ENCODE measurements at regions not wholly inside any gene's neighbourhood (a gene's known extent, or its start where the extent isn't known, plus 50 kb on each side); places are given as distances from the start of the nearest gene placed in this dataset.
"Not testable (repeated sequence)": the region's sequence is repeated elsewhere in the genome, so short reads cannot be mapped to it uniquely, and the experiment has no call there.

DNA sequence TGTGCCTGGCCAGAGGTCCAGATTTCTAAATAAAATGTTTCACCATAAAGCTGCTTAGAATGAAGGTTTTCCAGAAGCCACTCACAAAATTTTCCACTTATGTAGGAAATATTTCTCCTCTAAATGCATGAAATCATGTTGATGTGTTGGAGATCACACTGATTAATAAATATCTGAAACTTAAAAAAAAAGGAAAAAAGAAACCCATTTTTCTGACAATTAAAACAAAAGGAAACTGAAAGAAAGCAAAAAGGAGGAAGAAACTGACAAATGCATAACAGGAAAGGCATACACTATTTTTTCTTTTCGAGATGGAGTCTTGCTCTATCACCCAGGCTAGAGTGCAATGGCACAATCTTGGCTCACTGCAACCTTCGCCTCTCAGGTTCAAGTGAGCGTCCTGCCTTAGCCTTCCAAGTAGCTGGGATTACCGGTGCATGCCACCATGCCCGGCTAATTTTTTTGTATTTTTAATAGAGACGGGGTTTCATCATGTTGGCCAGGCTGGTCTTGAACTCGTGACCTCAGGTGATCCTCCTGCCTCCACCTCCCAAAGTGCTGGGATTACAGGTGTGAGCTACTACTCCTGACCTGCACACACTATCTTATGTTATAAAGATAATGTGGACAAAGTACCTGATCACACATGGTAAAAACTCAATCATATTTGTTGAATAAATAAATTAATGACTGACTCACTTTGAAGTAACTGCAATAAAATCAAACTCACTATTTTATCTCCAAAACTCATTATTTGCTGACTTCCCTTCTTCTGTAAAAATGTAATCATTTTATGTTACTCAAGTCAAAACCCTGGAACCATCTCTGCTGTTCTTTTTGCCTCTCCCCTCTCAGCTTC, 149.8 kb upstream of the NR5A2 start:
- no peak for DNase-seq

DNA sequence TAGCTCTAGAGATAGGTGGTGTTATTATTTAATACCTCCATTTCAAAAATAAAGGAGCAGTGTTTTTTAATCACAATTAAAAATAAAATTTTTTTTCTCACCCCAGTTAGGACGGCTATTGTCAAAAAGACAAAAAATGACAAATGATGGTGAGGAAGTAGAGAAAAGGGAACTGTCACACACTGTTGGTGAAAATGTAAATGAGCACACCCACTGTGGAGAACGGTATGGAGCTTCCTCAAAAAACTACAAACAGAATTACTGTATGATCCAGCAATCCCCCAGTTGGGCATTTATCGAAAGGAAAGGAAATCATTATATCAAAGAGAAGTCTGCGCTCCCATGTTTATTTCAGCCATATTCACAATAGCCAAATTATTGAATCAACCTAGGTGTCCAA, 148.7 kb upstream of the NR5A2 start:
- DNase-seq, result no peak

DNA sequence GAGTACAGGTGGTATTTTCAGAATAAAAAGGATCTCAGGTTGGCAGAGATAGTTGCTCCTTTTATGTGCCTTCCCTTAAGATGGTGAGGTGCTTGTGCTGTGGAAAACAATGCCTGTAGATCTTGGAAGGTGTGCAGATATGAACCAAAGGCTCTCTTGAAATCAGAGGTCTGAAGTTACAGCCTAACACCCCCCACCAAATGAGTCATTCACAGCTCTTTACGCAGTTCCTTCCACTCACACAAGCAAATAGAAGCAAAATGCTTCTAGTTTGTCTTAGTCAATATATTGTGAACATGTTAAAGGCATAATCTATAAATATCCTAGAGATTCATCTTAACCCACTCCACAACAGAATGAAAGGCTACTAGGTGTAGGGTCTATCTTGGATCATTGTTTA, 128.9 kb upstream of the NR5A2 start:
- no peak for DNase-seq

DNA sequence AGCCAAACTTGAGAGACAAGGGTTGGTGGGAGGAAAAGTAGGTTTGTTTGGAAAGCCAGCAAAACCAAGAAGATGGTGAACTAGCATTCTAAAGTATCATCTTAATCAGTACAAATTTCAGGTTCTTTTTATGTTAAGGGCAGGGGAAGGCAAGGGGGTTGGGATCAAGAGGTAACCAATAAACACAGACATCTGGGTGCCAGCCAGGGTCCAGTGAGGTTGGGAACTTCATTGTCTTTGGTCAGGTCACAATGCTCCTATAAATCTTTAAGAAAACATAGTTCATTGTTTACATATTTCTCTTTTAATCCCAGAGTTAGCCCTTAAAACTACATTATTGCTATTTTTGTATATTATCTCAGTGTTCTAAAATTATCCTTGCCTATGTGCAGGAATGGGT, 126.2 kb upstream of the NR5A2 start:
- DNase-seq, result no peak

DNA sequence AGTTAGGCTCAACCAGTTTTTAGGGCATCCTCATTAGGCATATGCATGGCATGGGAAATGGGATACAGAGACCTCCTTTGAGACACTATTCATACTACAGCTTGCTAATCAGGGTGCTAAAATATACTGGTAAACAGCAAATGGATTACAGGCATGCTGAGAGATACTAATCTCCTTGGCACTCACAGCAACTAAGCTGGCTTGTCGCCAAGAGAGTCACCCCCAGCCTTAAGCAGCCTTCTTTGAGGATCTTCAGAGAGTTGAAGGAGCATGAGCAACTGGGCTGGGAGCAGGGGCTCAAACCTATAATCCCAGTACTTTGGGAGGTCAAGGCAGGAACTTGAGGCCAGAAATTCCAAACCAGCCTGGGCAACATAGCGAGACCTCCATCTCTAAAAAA, 120.1 kb upstream of the NR5A2 start:
- DNase-seq, result no peak

DNA sequence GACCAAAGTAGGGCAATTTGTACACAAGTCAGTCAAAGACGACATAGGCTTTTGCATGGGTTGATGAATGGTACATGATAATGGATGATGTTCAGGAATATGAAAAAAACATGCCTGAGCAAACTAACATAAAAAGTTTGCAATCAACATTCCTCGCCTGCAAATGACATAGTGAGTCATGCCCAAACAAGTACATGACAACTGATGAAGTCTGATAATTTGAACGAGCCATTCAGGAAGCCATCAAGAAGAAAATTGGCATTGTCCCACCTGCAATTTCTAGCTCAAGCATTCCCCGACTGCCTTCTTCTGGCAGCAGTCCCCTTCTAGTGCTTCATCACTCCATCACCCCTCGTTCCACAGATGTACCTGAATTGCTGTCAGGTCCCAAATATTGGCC, 118.4 kb upstream of the NR5A2 start:
- DNase-seq, result no peak

DNA sequence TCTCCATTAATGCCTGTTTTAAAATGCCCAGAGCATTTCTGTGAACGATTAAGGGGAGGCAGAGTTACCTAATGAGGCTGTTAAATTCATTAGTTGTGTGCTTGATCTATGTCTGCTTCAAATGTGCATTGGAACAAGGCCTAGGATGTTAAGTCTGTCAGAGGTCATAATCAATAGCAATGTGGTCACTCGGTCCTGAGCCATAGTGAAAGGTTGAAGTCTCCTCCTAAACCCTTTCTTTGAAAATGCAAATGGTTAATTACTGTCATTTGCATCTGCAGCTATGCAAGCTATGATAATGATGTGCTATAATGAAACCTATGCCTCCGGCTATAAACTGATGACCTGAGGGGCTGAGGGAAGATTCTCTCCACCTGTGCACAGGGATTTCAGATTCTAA, 114.2 kb upstream of the NR5A2 start:
- DNase-seq, result no peak

DNA sequence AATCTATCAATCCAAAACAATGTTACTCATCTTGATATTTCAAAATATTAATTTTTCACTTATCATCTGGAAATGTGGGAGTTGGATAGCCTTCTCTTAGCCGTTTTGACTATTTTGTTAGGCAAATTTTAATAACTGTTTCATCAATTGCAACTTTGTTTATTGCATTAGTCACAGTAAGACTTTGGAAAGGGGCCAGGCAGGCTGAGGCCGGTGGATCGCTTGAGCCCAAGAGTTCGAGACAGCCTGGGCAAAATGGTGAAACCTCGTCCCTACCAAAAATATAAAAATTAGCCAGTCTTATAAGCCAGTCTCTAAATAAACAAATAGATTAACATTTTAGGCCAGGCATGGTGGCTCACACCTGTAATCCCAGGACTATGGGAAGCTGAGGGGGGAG, 113.0 kb upstream of the NR5A2 start:
- no peak for DNase-seq

DNA sequence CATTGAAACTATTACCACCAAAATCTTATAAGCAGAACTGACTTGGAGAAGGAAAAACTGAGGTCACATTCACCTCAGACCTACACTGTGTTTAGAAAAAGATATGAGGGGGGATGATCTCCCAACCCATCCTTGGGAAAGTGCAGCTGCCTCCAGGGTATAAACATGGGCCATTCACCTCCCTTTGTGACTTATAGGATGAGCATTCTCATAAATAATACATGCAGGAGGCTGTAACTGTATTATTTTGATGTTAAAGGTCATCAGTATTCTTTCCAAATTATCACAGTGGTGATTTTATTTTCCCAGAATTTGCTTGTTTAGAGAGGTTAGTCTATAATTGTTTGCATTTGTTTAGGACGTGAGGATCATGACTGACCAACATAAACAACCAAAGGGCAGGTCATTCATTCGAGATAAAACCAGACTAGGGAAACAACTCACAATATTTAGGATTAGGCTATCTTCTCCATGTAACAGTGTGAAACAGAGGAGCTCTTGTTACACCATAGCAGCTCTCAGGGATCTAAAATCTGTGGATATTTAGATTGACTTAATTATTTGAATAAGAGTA, 109.2 kb upstream of the NR5A2 start:
- no peak for DNase-seq

DNA sequence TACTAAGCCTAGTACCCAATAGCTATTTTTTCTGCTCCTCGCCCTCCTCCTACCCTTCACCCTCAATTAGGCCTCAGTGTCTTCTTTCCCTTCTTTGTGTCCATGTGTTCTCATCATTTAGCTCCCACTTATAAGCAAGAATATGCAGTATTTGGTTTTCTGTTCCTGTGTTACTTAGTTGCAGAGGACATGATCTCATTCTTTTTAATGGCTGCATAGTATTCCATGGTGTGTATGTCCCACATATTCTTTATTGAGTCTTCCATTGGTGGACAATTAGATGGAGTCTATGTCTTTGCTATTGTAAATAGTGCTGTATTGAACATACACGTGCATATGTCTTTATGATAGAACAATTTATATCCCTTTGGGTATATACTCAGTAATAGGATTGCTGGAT, 106.9 kb upstream of the NR5A2 start:
- no peak for DNase-seq

DNA sequence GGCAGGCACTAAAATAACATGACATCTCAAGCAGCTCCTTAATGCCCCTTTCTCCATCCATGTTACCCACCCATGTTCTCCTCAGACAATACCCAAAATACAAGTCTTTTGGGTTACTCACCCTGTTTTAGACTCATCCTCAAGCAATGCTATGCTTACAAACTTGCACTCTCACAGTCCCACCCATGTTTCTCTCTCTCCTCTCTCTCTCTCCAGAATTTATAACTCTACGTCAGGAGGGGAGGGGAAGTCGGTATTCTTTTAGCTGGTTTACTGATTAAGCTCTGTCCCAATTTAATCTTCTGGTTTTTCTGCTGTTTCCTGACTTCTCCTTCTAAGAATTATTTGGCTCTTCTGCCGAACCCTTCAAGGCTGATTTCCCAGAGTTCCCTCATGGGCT, 98.0 kb upstream of the NR5A2 start:
- no peak for DNase-seq

DNA sequence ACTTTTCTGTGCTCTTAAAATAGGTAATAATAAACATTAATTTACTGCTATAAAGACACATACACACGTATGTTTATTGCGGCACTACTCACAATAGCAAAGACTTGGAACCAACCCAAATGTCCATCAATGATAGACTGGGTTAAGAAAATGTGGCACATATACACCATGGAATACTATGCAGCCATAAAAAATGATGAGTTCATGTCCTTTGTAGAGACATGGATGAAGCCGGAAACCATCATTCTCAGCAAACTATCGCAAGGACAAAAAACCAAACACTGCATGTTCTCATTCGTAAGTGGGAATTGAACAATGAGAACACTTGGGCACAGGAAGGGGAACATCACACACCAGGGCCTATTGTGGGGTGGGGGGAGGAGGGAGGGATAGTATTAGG, 97.4 kb upstream of the NR5A2 start:
- not testable (repeated sequence) for DNase-seq

DNA sequence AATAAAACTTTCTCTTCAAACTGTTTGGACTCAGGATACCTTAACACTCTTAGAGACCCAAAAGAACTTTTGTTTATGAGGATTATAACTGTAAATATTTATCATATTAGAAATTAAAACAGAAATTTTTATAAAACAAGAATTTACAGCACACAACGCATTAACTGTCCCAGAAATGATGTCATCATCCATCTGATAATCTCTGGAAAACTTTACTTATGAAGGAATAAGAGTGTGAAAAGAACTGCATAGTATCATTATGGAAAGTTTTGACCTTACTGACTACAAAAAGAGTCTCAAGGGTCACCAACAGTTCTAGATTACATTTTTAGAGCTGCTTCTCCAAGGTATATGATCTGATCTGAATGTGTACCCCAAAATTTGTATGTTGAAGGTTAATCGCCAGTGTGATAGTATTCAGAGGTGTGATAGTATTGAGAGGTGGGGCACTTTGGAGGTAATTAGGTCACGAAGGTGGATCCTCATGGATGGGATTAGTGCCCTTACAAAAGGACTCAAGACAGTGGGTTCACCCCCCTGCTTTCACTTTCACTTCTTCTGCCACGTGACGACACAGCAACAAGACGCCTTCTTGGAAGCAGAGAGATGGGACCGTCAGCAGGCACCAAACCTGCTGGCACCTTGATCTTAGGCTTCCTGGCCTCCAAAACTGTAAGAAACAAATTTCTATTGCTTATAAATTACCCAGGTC, 95.7 kb upstream of the NR5A2 start:
- no peak for DNase-seq

DNA sequence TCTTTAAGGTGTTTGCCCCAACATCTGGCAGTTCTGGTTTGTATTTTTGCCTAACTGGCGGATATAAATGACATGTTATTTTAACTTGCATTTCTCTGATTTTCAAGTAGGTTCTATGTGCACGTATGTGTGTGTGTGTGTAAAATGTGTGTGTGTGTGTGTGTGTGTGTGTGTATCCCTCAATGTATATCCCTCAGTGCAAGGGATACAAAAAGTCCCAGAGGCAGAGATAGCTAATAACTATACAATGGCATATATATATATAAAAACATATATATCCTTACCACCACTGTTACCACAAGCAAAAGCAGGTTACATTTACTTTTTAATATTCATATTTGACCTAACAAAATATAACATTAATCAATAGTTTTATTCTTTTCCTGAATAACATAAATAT, 95.0 kb upstream of the NR5A2 start:
- no peak for DNase-seq

DNA sequence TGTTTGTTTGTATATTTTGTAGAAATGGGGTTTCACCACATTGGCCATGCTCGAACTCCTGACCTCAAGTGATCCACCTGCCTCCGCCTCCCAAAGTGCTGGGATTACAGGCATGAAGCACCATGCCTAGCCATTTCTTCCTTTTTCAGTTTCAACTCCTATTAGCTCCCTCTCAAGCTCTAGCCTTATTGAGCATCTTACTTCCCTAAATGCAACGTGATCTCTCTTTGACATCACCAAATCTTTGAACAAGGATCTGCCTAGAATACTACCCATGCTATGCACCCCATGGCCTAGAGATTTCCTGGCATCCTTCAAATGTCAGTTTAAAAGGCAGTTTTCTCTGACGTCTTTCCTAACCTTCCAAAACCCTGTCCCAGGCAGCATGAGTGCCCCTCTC, 91.1 kb upstream of the NR5A2 start:
- DNase-seq, result no peak

DNA sequence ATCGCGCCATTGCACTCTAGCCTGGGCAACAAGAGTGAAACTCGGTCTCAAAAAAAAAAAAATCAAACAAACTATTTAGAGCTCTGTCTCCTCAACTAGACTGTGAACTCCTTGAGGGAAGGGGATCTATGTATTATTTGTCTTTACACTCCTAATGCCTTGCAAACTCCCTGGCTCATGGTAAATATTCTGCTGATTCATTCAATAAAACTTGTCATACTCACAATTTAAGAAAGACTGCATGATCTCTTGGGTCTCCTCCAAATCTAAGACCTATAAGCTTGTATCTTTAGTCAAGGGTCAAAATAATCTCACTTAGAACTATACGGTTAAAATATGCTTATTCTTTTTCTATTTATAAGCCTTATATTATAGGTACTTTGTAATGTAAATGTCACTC, 90.3 kb upstream of the NR5A2 start:
- DNase-seq, result no peak

DNA sequence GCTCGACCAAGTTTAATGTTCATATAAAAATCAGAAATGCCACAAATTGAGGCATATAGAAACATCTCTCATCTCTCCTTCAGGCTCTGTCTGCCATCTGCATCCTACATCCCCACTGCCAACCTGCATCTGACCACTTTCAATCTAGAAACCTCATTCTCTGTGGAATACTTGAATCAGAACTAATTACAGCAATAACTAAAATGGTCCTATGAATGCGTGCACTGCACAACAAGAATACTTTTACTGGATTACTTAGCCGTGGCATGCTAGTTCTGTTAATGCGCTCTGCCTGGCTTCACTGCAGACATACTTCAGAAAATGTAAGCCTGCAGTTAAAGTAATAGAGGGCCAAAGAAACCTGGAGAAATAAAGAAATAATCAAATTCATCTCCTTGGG, 89.8 kb upstream of the NR5A2 start:
- DNase-seq, result no peak

DNA sequence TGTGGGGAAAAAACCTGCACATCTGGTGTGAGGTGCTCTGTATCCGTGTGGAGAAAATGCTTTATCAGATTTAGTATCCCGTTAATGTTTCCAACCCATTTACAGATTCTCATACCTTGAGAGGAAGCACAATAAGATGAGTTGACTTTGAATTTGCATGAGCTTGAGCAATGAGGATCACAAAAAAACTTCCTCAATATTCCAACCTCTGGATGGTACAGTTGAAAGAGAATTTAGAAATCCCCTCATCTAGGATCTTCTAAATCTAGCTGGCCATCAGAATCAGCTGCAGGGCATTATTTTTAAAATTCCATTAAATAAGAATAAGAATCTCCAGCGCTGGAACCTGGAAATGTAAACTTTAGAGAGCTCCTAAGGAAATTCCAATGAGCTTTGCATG, 82.5 kb upstream of the NR5A2 start:
- no peak for DNase-seq

DNA sequence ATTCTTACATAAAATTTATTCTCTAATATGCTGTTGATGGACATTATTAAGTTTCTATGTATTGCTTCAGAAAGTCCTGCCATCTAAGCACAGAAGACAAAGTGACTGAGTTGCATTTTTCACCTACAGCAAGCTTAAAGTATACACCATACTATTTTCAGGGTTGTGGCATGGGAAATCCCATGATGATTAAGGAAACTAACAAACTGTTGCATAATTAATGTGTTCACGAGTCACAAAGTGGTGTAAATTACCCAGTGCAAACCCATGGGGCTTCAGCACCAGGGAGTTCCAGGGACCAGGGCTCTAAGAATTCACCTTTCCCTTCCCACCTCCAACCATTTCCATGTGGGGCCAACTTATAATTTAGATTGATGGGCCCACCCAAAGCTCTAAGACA, 81.9 kb upstream of the NR5A2 start:
- DNase-seq, result no peak

DNA sequence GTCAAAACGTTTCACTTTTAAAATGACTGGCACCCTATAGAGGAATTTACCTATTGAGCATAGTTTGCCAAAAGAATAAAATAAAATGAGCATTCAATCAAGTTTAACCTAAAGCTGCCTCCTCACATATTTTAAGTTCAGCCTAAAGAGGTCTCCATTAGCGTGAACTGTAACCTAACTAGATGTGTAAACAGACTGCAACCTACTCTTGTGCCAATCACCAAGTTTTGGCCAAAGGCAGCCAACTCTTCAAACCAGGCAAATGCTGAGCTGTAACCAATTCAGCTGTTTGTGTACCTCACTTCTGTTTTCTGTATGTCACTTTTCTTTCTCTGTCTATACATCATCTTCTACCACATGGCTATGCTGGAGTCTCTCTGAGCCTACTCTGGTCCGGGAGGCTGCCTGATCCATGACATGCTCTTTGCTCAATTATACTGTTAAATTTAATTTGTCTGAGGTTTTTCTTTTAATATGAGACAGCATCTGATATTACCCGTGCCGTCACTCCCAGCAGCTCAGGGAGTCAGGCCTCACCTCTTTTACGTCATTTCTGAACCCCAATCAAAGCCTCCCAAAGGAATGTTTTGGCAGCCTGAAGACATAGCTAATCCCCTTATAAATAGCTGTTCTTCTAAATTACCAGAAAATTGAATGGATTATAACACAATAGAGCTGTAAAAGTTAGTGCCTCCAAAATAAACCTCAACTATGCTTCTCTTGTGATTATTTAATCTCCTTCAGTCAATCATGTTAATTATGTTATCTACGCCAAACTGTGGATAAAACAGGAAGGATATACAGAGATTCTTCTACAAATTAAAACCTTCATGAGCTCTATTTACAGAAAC, 81.0 kb upstream of the NR5A2 start:
- no peak for DNase-seq

DNA sequence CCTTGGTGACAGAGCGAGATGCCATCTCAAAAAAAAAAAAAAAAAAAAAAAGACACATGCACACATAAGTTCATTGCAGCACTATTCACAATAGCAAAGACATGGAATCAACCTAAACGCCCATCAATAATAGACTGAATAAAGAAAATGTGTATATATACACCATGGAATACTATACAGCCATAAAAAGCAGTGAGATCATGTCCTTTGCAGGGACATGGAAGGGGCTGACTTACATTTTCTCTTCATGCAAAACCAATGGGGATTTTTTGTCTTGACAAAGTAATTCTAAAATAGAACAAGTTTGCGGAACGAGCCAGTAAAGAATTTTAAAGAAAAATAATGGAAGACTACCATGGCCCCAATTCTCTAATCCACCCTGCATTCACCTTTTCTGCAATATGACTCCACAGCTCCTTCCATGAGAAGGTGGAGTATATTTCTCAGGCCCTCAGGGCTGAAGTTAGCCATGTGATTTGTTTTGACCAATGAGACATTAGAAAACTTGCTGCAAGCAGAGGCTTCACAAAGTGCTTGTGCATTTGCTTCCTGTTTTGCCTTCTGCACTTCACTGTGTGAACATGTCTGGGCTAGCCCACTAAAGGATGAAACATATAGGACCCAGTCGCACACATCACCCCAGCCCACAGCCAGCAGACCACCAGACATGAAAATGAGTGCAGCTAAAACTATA, 78.8 kb upstream of the NR5A2 start:
- no peak for DNase-seq

DNA sequence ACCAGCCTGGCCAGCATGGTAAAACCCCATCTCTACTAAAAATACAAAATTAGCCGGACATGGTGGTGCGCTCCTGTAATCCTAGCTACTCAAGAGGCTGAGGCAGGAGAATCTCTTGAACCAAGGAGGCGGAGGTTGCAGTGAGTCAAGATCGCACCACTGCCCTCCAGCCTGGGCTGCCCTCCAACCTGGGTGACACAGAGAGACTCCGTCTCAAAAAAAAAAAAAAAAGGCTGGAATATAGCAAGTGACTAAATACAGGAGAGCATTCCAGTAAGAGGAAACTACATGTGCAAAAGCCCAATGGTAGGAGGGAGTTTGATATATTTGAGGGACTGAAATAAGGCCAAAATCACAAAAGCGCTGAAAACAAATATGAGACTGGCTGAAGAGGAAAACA, 76.5 kb upstream of the NR5A2 start:
- not testable (repeated sequence) for DNase-seq

DNA sequence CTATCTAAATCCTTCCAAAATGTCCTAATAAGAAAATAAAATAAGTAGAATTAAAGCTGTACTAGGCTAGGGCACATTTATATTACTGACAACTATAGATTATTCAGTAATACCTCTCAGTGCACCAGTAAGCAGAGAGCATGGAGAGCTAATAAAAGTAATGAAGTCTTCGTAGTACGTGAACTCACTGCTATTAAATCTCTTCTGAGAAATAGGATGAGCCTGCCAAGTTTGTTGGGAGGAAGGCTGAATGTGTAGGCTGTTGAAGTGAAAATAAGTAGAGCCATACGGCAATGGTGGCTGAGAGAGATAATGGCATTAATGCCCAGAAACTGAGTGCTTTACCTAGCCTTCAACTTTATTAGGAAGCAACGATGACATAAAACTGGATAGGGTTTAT, 73.9 kb upstream of the NR5A2 start:
- DNase-seq, result no peak
